Keratinocyte (primary cell): ENCODE measurements at regions not wholly inside any gene's neighbourhood (a gene's known extent, or its start where the extent isn't known, plus 50 kb on each side); places are given as distances from the start of the nearest gene placed in this dataset.

Experiments used
- DNase-seq: peaks from one replicate; pipeline ENCODE4 v3.0.0-alpha.2; 2011; ENCODE audit warnings: low read depth, missing footprints, low spot score
- FAIRE-seq: peaks from 2 replicates; lab custom pipeline; 2011; peaks lifted over from hg19 to GRCh38; lab: Jason Lieb, UNC
- H2AFZ ChIP-seq: 2 replicates; pipeline ENCODE4 v1.6.0; 2012; ENCODE audit warnings: low read length, control low read depth, inconsistent platforms; ENCODE audit not compliant: control insufficient read depth
- H3K27ac ChIP-seq: 2 replicates; pipeline ENCODE4 v1.5.1; 2011; ENCODE audit warnings: low read length; ENCODE audit not compliant: control insufficient read depth, insufficient read depth
- H3K27me3 ChIP-seq: 3 replicates; pipeline ENCODE4 v1.6.0; 2011; ENCODE audit warnings: low read length; ENCODE audit not compliant: control insufficient read depth, insufficient read depth; ENCODE audit errors: extremely low read depth
- H3K36me3 ChIP-seq, 2 experiments: 2 replicates in 1 of 2; 3 replicates in 1 of 2; pipeline ENCODE4 v1.5.1; 2011; ENCODE audit warnings: low read length in 2 of 2, mild to moderate bottlenecking in 1 of 2; ENCODE audit not compliant: control insufficient read depth in 2 of 2, insufficient read depth in 2 of 2; ENCODE audit errors: extremely low read depth in 1 of 2
- H3K4me1 ChIP-seq: 3 replicates; pipeline ENCODE4 v1.5.1; 2011; ENCODE audit warnings: low read length; ENCODE audit not compliant: control insufficient read depth, insufficient read depth; ENCODE audit errors: extremely low read depth
- H3K4me2 ChIP-seq: 3 replicates; pipeline ENCODE4 v1.6.0; 2011; ENCODE audit warnings: low read depth, low read length; ENCODE audit not compliant: control insufficient read depth, insufficient read depth; ENCODE audit errors: extremely low read depth
- H3K4me3 ChIP-seq, 3 experiments: fragments of 200-600 bp in 1 of 3; sonication (generic) in 1 of 3; 2 replicates in 2 of 3; 3 replicates in 1 of 3; pipeline ENCODE4 v1.5.1; 2011 to 2016; ENCODE audit warnings: low read length in 3 of 3, mild to moderate bottlenecking in 3 of 3, control low read depth in 2 of 3, inconsistent platforms in 1 of 3, low read depth in 1 of 3, mixed read lengths in 1 of 3, mixed run types in 1 of 3, moderate library complexity in 1 of 3; ENCODE audit not compliant: control insufficient read depth in 2 of 3, insufficient read depth in 2 of 3; ENCODE audit errors: extremely low read depth in 1 of 3
- H3K79me2 ChIP-seq: 2 replicates; pipeline ENCODE4 v1.6.0; 2012; ENCODE audit warnings: low read length; ENCODE audit not compliant: control insufficient read depth, insufficient read depth
- H3K9ac ChIP-seq: 3 replicates; pipeline ENCODE4 v1.6.0; 2011; ENCODE audit warnings: low read length; ENCODE audit not compliant: control insufficient read depth, insufficient read depth; ENCODE audit errors: extremely low read depth
- H3K9me1 ChIP-seq: 3 replicates; pipeline ENCODE4 v1.6.0; 2011; ENCODE audit warnings: low read length; ENCODE audit not compliant: control insufficient read depth, insufficient read depth; ENCODE audit errors: extremely low read depth
- H3K9me3 ChIP-seq: 2 replicates; pipeline ENCODE4 v1.5.1; 2012; ENCODE audit warnings: low read depth, low read length; ENCODE audit not compliant: control insufficient read depth
- H4K20me1 ChIP-seq: 3 replicates; pipeline ENCODE4 v1.6.0; 2011; ENCODE audit warnings: low read length; ENCODE audit not compliant: control insufficient read depth, insufficient read depth; ENCODE audit errors: extremely low read depth
- CTCF ChIP-seq, 3 experiments: IDR thresholded peaks in 1 of 3; conservative IDR thresholded peaks in 1 of 3; optimal IDR thresholded peaks in 1 of 3; 2 replicates in 2 of 3; 3 replicates in 1 of 3; pipeline versions ENCODE3 to v1.5.1; 2011; ENCODE audit warnings: low read length in 3 of 3, mild to moderate bottlenecking in 3 of 3, moderate library complexity in 2 of 3, control low read depth in 1 of 3, inconsistent platforms in 1 of 3; ENCODE audit not compliant: insufficient read depth in 2 of 3; ENCODE audit errors: extremely low read depth in 1 of 3
- EZH2 ChIP-seq: IDR thresholded peaks from one replicate; pipeline ENCODE4 v1.6.1; 2012; ENCODE audit warnings: inconsistent platforms, mild to moderate bottlenecking, low read length, moderate library complexity
- dilution Hi-C: fragments of 300-500 bp; cut with MboI; formaldehyde crosslinking; loops from one replicate; pipeline ENCODE4 v1.7.0; 2020; ENCODE audit warnings: low sequenced_read_pairs; ENCODE audit not compliant: extremely low pct_ligation_motif_present

DNA sequence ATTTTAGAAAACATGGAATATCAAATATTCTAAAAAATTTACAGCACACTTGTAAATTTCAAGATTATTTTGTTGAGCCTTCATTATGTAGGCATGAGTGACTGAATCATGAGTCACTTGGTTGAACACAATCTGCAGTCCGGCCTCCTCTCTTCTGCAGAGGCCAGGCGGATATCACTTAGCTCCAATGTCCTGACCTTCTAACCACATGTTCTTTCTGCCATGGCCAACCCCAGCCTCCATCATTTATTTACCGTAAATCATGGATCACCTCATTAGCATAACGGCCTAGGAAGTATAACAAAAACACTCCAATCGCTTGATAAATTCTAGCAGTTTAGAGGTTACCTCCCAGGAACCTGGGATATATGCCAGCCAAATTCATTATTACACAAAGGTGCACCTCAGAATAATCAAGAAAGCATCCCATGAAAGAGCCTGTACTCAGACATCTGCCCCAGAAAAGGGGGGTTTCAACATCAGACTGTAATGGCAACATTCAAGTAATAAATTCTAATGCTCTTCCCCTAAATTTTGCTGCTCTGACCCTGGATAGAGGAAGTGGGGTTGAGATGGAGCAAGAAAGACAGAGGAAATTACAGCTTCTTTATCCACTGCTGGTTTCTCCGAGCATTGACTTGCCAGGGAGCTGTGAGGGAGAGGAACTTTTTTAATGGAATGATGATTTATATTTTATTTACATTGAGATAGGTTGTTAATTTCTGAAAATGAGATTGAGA is 2153.6 kb upstream of the AGA start:
- dilution Hi-C loops = no loop called here
- Histone ChIP-seq H3K27ac (no peak overlapping the region), H3K36me3 (no peaks in the 10 kb centered on the region), H3K27me3 (no peaks in the 10 kb centered on the region), H4K20me1 (no peaks in the 10 kb centered on the region), H3K4me1 (no peaks in the 10 kb centered on the region), H2AFZ (no peak overlapping the region), H3K79me2 (no peaks in the 10 kb centered on the region), H3K9me1 (no peaks in the 10 kb centered on the region), H3K9ac (no peak overlapping the region), H3K4me2 (no peak overlapping the region), H3K9me3 (no peaks in the 10 kb centered on the region), H3K4me3 (no peak overlapping the region)
- DNase-seq (no peak), FAIRE-seq (no peak)
- TF ChIP-seq CTCF (optimal IDR thresholded peaks at IDR 0.05 in 1 of 3, IDR thresholded peaks at IDR 0.05 in 1 of 3, conservative IDR thresholded peaks at IDR 0.05 in 1 of 3; ENCODE audit: extremely low read depth in 1 of 3, insufficient read depth in 2 of 3, low read length in 3 of 3) = no peak
- TF ChIP-seq EZH2 = no peak

- Histone ChIP-seq H3K36me3 (no peaks in the 10 kb centered on the region), H3K9me1 (no peaks in the 10 kb centered on the region), H3K4me2 (no peak overlapping the region), H3K9ac (no peak overlapping the region), H3K79me2 (no peaks in the 10 kb centered on the region), H3K4me3 (no peak overlapping the region), H3K4me1 (no peaks in the 10 kb centered on the region), H4K20me1 (no peaks in the 10 kb centered on the region), H3K27ac (no peak overlapping the region), H2AFZ (no peak overlapping the region), H3K9me3 (no peaks in the 10 kb centered on the region), H3K27me3 (no peaks in the 10 kb centered on the region)
- TF ChIP-seq EZH2 (no peak), CTCF (optimal IDR thresholded peaks at IDR 0.05 in 1 of 3, IDR thresholded peaks at IDR 0.05 in 1 of 3, conservative IDR thresholded peaks at IDR 0.05 in 1 of 3; ENCODE audit: extremely low read depth in 1 of 3, insufficient read depth in 2 of 3, low read length in 3 of 3) (no peak)
- DNase-seq (no peak), FAIRE-seq (no peak)
- dilution Hi-C loops = no loop called here
These were observed 2154.4 kb upstream of the AGA start for GRCh38 chr4:179596621-179597020.
